BLaER1 treated with 17β-estradiol and CSF1 and Interleukin-3, amounts not matched to agents 10 nM and 100 nM (cell line): ENCODE measurements at regions not wholly inside any gene's neighbourhood (a gene's known extent, or its start where the extent isn't known, plus 50 kb on each side); places are given as distances from the start of the nearest gene placed in this dataset.

Source experiments
- H3K27ac ChIP-seq, 11 experiments: shearing (Covaris generic); formaldehyde crosslinking; 2 replicates each; pipeline ENCODE4 v1.8.1; 2022
- H3K27me3 ChIP-seq, 11 experiments: shearing (Covaris generic); formaldehyde crosslinking; 2 replicates each; pipeline ENCODE4 v1.8.1; 2022
- H3K36me3 ChIP-seq, 11 experiments: shearing (Covaris generic); formaldehyde crosslinking; 2 replicates each; pipeline ENCODE4 v1.8.1; 2022
- H3K4me1 ChIP-seq, 10 experiments: shearing (Covaris generic); formaldehyde crosslinking; 2 replicates each; pipeline ENCODE4 v1.8.1; 2022
- H3K4me2 ChIP-seq, 11 experiments: shearing (Covaris generic); formaldehyde crosslinking; 2 replicates each; pipeline ENCODE4 v1.8.1; 2022
- H3K4me3 ChIP-seq, 10 experiments: shearing (Covaris generic); formaldehyde crosslinking; 2 replicates each; pipeline ENCODE4 v1.8.1; 2022
- H3K9ac ChIP-seq, 11 experiments: shearing (Covaris generic); formaldehyde crosslinking; 2 replicates each; pipeline ENCODE4 v1.8.1; 2022
- H3K9me3 ChIP-seq, 11 experiments: shearing (Covaris generic); formaldehyde crosslinking; replicated peaks in 1 of 11; 2 replicates each; pipeline ENCODE4 v1.8.1; 2022
- H4K20me1 ChIP-seq, 11 experiments: shearing (Covaris generic); formaldehyde crosslinking; 2 replicates each; pipeline ENCODE4 v1.8.1; 2022
- Cebpa-rat ChIP-seq, 11 experiments: shearing (Covaris generic); IDR thresholded peaks; 2 replicates each; pipeline ENCODE4 v1.8.1; 2022

GRCh38 chr1:157368363-157368762 is 184.0 kb downstream of the FCRL5 start:
- no peak for TF ChIP-seq Cebpa-rat (IDR thresholded peaks at IDR 0.05)
- Histone ChIP-seq H3K36me3 (no peaks in the 10 kb centered on the region), H4K20me1 (no peaks in the 10 kb centered on the region), H3K4me1 (no peaks in the 10 kb centered on the region; a peak in 1 of 20 replicates), H3K27ac (no peak overlapping the region), H3K4me2 (no peak overlapping the region), H3K9me3 (no peaks in the 10 kb centered on the region), H3K27me3 (no peaks in the 10 kb centered on the region), H3K9ac (no peak overlapping the region), H3K4me3 (no peak overlapping the region)

GRCh38 chr1:157367870-157368269 is 184.4 kb downstream of the FCRL5 start:
- Histone ChIP-seq H3K27ac (no peak overlapping the region), H3K36me3 (no peaks in the 10 kb centered on the region), H4K20me1 (no peaks in the 10 kb centered on the region), H3K4me2 (no peak overlapping the region), H3K4me1 (no peaks in the 10 kb centered on the region; a peak in 1 of 20 replicates), H3K4me3 (no peak overlapping the region), H3K9ac (no peak overlapping the region), H3K9me3 (no peaks in the 10 kb centered on the region), H3K27me3 (no peaks in the 10 kb centered on the region)
- TF ChIP-seq Cebpa-rat (IDR thresholded peaks at IDR 0.05): no peak

GRCh38 chr1:157367091-157367739 is 185.1 kb downstream of the FCRL5 start:
- no peaks in the 10 kb centered on the region for H3K27me3 ChIP-seq
- H3K9me3 ChIP-seq: no peaks in the 10 kb centered on the region
- no peak overlapping the region for H3K9ac ChIP-seq
- H3K4me1 ChIP-seq: no peaks in the 10 kb centered on the region; a peak in 1 of 20 replicates
- H3K27ac ChIP-seq: no peak overlapping the region
- H4K20me1 ChIP-seq: no peaks in the 10 kb centered on the region
- peak overlapping the region in 1 of 11 experiments; percentile 5; a peak in 1 of 22 replicates for H3K4me2 ChIP-seq
- no peaks in the 10 kb centered on the region for H3K36me3 ChIP-seq
- H3K4me3 ChIP-seq: no peak overlapping the region
- no peak for TF ChIP-seq Cebpa-rat (IDR thresholded peaks at IDR 0.05)

- no peaks in the 10 kb centered on the region for H3K9me3 ChIP-seq
- H3K4me1 ChIP-seq: no peaks in the 10 kb centered on the region; a peak in 1 of 20 replicates
- no peak overlapping the region for H3K9ac ChIP-seq
- no peaks in the 10 kb centered on the region for H3K27me3 ChIP-seq
- TF ChIP-seq Cebpa-rat (IDR thresholded peaks at IDR 0.05): no peak
- no peaks in the 10 kb centered on the region for H3K36me3 ChIP-seq
- no peak overlapping the region for H3K4me2 ChIP-seq
- H4K20me1 ChIP-seq: no peaks in the 10 kb centered on the region
- H3K4me3 ChIP-seq: no peak overlapping the region
- H3K27ac ChIP-seq: no peak overlapping the region
Measured at GRCh38 chr1:157364612-157365011, 187.7 kb downstream of the FCRL5 start.

GRCh38 chr1:157363660-157364140 is 188.6 kb downstream of the FCRL5 start:
- Histone ChIP-seq H4K20me1 (no peaks in the 10 kb centered on the region), H3K4me2 (no peak overlapping the region)
- no peak for TF ChIP-seq Cebpa-rat (IDR thresholded peaks at IDR 0.05)

GRCh38 chr1:157360023-157360390 is 192.3 kb downstream of the FCRL5 start:
- H3K4me2 ChIP-seq: no peak overlapping the region
- H3K9ac ChIP-seq: no peak overlapping the region
- TF ChIP-seq Cebpa-rat (IDR thresholded peaks at IDR 0.05): no peak
- H3K4me1 ChIP-seq: peaks cover 16 to 25% (median 19%) of the 10 kb centered on the region in 10 experiments
- H3K27ac ChIP-seq: no peak overlapping the region
- no peaks in the 10 kb centered on the region for H3K27me3 ChIP-seq
- no peaks in the 10 kb centered on the region for H3K36me3 ChIP-seq
- H3K9me3 ChIP-seq: no peaks in the 10 kb centered on the region
- no peak overlapping the region for H3K4me3 ChIP-seq
- H4K20me1 ChIP-seq: no peaks in the 10 kb centered on the region

More at GRCh38 chr1:157363660-157364140, 188.6 kb downstream of the FCRL5 start:
- H3K9ac ChIP-seq: no peak overlapping the region
- H3K27ac ChIP-seq: no peak overlapping the region
- H3K27me3 ChIP-seq: no peaks in the 10 kb centered on the region
- no peaks in the 10 kb centered on the region; a peak in 1 of 20 replicates for H3K4me1 ChIP-seq
- H3K9me3 ChIP-seq: no peaks in the 10 kb centered on the region
- H3K36me3 ChIP-seq: no peaks in the 10 kb centered on the region
- H3K4me3 ChIP-seq: no peak overlapping the region

- H3K4me2 ChIP-seq: no peak overlapping the region; a peak in 1 of 22 replicates
Measured at GRCh38 chr1:157359314-157360022, 192.8 kb downstream of the FCRL5 start.

GRCh38 chr1:157357111-157357510 is 195.2 kb downstream of the FCRL5 start:
- Histone ChIP-seq H3K27me3 (no peaks in the 10 kb centered on the region), H3K36me3 (no peaks in the 10 kb centered on the region), H3K9ac (no peak overlapping the region), H3K9me3 (0 out of 22 replicates have a peak, but pooled peaks cover 0 to 2% (median 0%) of the 10 kb centered on the region in 11 experiments), H3K4me1 (peaks cover 16 to 25% (median 19%) of the 10 kb centered on the region in 10 experiments), H3K4me2 (peak overlapping the region; percentile 25 to 76 (median 59)), H3K4me3 (no peak overlapping the region), H4K20me1 (no peaks in the 10 kb centered on the region), H3K27ac (no peak overlapping the region)
- TF ChIP-seq Cebpa-rat (IDR thresholded peaks at IDR 0.05): no peak

More at GRCh38 chr1:157359314-157360022, 192.8 kb downstream of the FCRL5 start:
- Histone ChIP-seq H3K4me1 (peaks cover 16 to 25% (median 19%) of the 10 kb centered on the region in 10 experiments), H3K27me3 (no peaks in the 10 kb centered on the region), H3K4me3 (no peak overlapping the region), H3K9ac (no peak overlapping the region), H4K20me1 (no peaks in the 10 kb centered on the region), H3K27ac (no peak overlapping the region), H3K9me3 (no peaks in the 10 kb centered on the region), H3K36me3 (no peaks in the 10 kb centered on the region)
- no peak for TF ChIP-seq Cebpa-rat (IDR thresholded peaks at IDR 0.05)

- H3K9ac ChIP-seq: no peak overlapping the region
- no peak for TF ChIP-seq Cebpa-rat (IDR thresholded peaks at IDR 0.05)
- H4K20me1 ChIP-seq: no peaks in the 10 kb centered on the region
- 0 out of 22 replicates have a peak, but pooled peaks cover 0 to 7% (median 0%) of the 10 kb centered on the region in 11 experiments for H3K9me3 ChIP-seq
- H3K27me3 ChIP-seq: no peaks in the 10 kb centered on the region
- H3K4me1 ChIP-seq: peaks cover 16 to 25% (median 19%) of the 10 kb centered on the region in 10 experiments
- no peak overlapping the region for H3K4me3 ChIP-seq
- peak overlapping the region; percentile 25 to 76 (median 59) for H3K4me2 ChIP-seq
- H3K27ac ChIP-seq: no peak overlapping the region
- no peaks in the 10 kb centered on the region for H3K36me3 ChIP-seq
Measured at GRCh38 chr1:157356601-157357000, 195.7 kb downstream of the FCRL5 start.
